CD4-positive, alpha-beta T cell treated with Interleukin-17A for 4 hours (primary cell): ENCODE measurements at regions not wholly inside any gene's neighbourhood (a gene's known extent, or its start where the extent isn't known, plus 50 kb on each side); places are given as distances from the start of the nearest gene placed in this dataset.

Source experiments
- DNase-seq: peaks from one replicate; pipeline ENCODE4 v3.0.0-alpha.2; 2020; ENCODE audit warnings: mixed read lengths

DNA sequence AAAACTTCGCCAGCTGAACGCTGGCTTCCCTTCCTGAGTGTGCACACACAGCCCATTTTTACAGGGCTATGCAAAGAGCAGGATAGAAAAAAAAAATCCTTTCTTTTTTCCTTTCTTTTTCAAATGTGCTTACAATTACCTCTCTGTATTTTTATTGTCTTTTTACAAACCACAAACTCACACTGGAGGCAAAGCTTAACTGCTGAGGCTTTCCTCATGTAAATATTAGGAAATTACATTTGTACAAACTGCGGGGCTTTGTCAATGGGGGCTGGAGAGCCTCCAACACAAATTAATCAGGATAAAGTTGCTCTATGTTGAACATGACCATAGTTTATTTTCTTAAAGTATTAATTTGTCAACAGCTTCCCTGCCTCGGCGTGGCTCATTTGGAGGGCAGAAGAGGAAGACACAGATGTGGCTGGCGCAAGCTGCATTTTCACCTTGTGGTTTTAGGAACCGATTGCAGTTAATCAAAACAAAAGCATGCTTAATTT is 411.7 kb upstream of the MKI67 start:
- no peak for DNase-seq

DNA sequence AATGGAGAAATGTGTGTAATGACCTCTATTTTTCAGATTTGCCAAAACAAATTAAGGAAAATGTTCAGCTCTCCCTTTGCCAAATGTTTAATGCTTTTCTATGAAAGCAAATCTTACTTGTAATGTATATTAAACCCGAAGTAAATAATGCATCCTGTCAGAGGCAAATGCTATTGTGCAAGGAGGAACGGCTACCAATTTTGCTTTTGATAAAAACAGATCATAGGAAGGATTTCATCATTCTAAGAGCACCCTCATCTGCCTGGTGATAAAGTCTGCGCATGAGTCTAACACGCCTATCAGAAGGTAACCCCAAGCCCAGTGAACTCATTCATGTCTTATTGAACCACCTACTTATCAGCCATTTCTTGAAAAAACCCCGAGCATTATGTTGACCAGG is 412.4 kb upstream of the MKI67 start:
- no peak for DNase-seq

DNA sequence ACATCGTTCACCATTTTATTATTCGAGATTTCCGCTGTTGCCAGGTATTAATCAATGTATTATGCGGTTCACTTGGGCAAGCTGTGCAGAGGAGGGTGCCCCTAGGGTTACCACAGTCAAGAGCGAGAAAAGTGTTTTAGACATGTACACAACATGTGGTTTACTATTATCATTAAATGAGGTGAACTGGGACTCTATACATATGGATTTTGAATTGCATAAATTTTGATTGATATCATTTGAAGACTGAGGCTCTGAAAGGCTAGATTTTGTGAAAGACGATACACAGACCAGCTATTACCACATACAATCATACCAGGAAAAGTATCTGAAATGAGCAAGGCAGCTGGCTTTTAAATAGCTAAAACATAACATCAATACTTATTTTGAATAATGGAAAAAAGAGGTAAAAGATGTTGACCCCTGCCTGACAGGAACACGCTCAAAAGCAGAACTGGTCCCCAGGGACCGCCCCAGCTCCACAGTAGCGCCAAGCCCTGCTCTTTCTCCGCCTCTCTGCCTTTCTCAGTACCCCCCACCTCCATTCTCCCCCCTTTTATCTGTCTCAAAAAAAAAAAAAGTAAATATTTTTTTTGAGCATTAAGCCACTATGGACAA is 413.4 kb upstream of the MKI67 start:
- DNase-seq: no peak

DNA sequence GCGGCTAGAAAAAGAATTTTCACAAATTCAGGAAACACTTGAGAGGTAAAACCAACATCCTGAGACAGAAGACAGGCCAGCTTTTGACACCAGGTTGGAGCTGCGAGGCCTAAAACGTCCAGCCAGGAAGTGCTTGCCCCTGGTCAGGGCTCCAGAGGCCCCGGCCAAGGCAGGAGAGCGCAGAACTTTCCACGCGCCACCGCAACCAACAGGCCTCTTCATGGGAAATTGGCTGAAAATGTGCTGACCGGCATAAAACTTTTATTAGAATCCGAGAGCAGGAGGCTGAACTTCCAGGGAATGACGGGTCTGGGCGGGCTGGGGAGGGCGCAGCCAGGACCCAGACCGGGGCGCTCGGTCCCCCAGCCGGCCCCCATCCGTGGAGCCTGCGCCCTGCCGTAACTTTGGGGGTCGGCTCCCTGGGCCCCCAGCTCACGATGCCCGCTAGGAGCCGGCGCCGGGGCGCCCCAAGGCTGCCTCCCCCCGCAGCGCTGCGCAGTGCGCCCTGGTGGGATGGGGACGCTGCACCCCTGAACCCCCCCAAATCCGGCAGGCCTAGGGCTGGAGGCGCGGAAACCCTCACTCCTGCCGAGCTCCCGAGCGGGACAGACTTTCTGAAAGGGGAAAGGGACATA is 414.0 kb upstream of the MKI67 start:
- DNase-seq: no peak

- DNase-seq: no peak
These were observed 414.8 kb upstream of the MKI67 start for GRCh38 chr10:128540781-128541761.

- no peak for DNase-seq
These were observed 415.8 kb upstream of the MKI67 start for GRCh38 chr10:128541926-128542475.

- no peak for DNase-seq
These were observed 416.4 kb upstream of the MKI67 start for GRCh38 chr10:128542659-128543058.

GRCh38 chr10:128543151-128543550 is 416.9 kb upstream of the MKI67 start:
- no peak for DNase-seq

GRCh38 chr10:128545216-128545615 is 419.0 kb upstream of the MKI67 start:
- DNase-seq: no peak

DNA sequence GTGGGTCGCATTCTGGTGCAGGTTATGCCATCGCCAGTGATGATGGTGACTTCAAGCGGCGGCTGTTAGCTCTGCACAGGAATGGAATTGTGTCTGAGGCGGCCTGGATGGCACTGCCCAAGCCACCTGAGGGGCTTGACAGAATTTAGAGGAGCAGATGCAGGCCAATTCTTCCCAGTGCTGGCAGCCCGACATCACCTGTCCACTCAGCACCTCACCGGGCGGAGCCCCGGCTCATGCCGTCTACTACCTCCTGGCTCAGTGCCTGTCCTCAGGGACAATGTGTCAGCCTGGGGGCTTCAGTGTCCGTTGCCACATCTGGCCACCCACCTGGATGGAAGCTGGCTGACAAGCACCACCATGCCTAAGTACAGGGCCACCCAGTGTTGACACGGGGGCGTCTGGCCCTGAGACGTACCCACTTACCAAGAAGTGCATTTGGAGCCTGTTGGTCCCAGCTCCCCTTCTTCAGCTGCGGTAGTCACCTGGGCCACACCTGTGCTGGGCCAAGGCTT is 420.5 kb upstream of the MKI67 start:
- DNase-seq: no peak

GRCh38 chr10:128549101-128549608 is 422.9 kb upstream of the MKI67 start:
- DNase-seq: no peak

GRCh38 chr10:128550045-128550444 is 423.8 kb upstream of the MKI67 start:
- no peak for DNase-seq

- no peak for DNase-seq
These were observed 425.3 kb upstream of the MKI67 start for GRCh38 chr10:128551475-128551874.

- no peak for DNase-seq
These were observed 427.5 kb upstream of the MKI67 start for GRCh38 chr10:128553755-128554154.

DNA sequence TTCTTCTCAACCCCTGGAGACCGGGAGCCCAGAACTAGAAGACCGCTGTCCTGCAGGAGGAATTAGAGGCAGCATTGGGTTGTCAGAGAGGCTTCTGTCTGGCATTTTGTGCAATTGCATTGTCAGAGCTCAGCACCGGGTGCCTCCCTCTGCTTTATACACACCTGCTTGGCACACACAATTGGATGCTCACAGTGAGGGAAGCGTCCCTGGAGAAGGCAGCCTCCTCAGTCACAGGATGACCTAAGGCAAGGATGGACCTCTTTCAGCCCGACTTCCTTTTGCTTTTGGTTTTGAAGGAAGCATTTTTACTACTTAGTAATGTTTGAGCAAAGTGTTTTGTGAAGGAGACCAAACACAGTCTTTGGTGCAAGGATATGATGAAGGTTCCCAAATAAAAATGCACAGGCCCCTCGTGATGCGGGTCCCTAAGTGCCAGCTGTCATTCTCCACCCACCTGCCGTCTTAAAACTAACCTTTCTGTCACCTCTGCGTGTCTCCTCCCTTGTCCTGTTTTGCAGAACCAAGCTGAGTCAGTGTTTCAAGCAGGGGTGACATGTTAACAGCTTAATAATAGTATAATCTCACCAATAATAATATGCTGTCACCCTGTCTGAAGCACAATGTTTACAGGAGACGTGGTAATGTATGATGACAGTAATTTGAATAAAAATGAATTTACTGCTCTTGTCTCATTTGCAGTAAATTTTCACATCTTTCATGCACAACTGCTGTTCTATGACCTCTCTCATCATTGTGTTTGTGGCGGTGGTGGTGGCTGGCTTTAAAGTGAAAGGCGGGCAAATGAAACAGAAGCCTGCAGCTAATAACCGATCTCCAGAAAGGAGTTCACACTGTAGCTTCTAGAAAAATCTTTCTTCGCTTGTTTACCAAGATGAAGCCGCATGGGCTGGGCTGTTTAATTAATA is 430.2 kb upstream of the MKI67 start:
- DNase-seq: no peak

DNA sequence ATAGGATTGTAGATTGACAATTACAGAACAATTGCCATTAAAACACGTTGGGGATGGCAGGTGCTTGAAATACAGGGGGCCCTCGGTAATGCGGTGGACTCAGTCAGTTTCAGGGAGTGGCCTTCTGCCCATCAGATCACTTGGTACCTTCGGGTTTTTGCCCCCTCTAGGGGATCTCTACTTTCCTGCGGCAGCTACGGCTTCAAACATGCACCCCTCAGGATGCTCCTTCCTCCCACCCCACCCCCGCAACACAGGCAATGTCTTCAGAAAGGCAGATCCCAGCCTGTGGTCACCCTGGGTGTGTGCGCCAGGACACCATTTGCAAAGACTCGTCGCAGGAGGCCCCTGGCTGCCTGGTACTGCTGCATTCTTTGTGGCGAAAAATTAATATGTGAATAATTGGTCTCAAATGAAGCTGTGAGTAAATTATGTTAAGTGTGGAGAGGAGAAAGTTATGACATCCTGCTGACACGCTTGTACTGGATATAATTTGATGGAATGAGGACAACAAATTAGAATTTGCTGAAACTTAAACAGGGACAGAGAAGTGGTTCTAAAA is 431.0 kb upstream of the MKI67 start:
- no peak for DNase-seq

GRCh38 chr10:128560406-128560805 is 434.2 kb upstream of the MKI67 start:
- no peak for DNase-seq

- DNase-seq: no peak
These were observed 434.8 kb upstream of the MKI67 start for GRCh38 chr10:128560993-128561392.

- DNase-seq: no peak
These were observed 437.2 kb upstream of the MKI67 start for GRCh38 chr10:128563387-128563786.

DNA sequence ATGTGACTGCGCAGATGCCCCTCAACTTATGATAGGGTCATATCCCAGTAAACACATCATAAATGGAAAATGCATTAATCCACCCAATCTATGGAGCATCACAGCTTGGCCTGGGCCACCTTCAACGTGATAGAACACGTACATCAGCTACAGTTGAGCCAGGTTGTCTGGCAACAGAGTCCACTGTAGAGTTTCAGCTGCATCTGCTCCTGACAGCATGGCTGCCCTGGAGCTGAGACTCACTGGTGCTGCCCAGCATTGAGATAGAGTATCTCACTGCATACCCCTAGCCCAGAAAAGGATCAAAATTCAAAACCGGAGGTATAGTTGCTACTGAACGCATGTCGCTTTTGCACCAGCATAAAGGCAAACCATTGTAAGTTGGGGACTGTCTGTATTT is 437.7 kb upstream of the MKI67 start:
- no peak for DNase-seq

DNA sequence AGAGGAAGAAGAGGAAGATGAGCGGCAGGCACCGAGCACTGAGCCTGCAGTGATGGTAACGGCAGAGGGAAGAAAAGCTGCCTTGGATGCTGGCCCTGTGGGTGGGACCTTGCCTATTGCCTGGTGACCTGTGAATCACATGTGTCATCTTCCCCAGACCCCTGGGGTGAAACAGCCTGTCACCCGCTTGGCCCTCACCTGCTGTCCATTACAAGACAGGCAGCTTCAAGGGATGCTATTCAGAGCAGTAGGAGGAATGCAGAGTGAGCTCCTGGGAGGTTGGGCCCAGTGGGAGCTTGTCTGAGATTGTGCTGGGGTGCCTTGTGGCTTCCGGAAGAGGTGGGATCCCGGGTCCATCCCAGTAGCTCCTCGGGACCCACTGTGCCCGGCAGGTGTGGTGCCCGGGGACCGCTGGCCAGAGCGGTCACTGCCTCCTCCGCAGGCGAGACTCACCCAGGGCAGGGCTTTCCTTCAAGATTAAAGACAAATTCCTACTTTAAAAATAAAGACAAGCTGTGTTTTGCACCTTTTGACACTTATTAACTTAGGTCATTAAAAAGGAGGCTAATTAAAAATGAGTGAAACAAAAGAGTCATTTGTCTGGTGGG is 440.2 kb upstream of the MKI67 start:
- no peak for DNase-seq
